ENCODE measurements at regions not wholly inside any gene's neighbourhood (a gene's known extent, or its start where the extent isn't known, plus 50 kb on each side); places are given as distances from the start of the nearest gene placed in this dataset.
"Not testable (repeated sequence)": the region's sequence is repeated elsewhere in the genome, so short reads cannot be mapped to it uniquely, and the experiment has no call there.

DNA sequence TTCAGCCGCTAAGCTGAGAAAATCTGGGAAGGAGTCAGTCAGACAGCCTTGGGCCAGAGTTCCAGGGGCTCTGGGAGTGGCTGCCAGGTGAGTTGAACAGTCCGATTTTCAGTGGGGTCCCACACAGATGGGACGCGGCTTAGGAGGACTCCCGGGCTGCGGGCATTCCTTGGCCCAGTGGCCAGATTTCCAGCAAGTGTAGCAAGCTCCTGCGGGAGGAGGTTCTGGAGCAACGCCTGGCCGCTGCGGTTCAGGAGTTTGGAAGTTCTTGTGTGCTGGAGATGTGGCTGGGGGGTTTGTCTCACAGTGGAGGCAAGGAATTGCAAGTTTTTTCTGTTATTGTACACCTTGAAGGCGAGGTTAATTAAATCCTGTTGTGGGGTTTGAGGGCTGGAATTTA lies 1020.1 kb upstream of the MANEA start:
- not testable (repeated sequence) for DNase-seq (ENCODE audit: extremely low read depth, low read depth, low spot score)

DNA sequence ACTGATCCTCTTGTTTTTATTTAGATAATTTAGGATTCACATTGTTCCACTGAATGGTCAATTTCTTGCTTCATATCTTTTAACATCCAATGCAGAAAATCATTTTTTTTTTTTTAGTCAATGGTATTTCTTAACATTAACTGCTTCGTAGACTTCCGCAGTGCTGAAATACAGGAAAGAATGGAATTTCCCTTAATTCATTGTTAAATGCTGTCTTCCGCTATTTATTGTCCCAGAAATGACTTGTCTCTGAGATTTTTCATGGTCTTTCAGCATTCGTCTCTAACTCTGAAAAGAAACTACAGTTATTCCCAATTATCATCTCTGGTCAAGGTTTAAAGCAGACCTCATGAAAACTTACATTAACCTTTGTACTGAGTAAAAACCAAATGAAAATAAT lies 1029.1 kb upstream of the MANEA start:
- peak; percentile 50 for DNase-seq (ENCODE audit: extremely low read depth, low read depth, low spot score)

DNA sequence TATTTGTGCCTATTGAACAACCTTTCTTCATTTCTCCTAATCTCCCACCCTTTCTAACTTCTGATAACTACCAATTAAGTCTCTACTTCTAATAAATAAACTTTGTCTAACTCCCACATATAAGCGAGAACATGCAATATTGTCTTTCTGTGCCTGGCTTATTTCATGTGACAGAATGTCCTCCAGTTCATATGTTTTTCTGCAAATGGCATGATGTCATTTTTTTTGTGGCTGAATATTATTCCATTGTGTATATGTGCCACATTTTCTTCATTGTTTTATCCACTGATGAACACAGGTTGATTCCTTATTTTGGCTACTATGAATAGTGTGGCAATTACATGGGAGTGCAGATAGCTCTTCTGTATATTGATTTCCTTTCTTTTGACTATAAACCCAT lies 1041.5 kb upstream of the MANEA start:
- no peak for DNase-seq (ENCODE audit: extremely low read depth, low read depth, low spot score)

DNA sequence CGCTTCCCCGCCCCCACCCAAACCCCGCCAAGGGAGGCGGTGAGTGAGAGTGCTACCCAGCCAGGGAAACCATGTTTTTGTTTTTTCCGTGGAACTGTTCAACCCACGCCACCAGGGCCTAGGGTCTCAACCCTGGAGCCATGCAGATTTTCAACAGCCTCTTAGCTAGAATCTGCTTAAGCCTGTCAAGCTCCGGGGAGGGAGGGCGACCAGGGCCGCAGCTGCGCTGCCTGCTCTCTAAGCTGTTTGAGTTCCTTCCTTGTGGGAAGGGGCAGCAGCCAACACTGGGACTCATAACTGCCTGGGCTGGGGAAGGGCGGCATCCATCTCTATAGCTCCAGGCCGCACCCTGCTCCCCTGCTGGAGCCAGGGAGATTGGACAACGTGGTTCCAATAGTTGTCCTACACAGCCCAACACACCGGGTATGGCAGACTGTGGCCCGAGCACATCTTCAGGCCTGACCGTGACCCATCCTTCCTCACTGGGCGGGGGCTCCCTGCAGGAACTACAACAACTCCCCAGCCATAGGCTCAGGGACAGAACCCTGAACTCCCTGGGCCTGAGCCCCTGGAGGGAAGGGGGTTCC lies 1065.7 kb upstream of the MANEA start:
- DNase-seq (ENCODE audit: extremely low read depth, low read depth, low spot score), result no peak

- DNase-seq (ENCODE audit: extremely low read depth, low read depth, low spot score), result no peak
These were observed 1066.5 kb upstream of the MANEA start for GRCh38 chr6:94510877-94511276.

DNA sequence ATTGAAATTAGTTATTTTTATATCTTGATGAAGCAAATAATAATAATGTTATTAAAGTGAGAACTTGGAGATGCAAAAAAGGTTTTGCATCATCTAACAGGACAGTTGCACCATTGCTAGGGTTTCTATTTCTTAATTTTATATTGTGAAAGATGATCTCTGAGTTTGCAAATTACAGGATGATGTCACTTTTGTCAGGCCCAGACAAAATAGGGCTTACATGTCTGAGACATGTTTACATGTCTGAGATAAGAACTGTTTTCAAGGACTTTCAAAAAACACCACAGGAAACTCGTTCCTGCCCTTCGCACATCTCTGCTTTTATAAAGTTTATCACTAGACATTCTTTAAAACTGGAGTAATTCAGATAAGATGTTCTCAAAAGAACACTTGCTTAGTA lies 1075.8 kb upstream of the MANEA start:
- no peak for DNase-seq (ENCODE audit: extremely low read depth, low read depth, low spot score)

DNA sequence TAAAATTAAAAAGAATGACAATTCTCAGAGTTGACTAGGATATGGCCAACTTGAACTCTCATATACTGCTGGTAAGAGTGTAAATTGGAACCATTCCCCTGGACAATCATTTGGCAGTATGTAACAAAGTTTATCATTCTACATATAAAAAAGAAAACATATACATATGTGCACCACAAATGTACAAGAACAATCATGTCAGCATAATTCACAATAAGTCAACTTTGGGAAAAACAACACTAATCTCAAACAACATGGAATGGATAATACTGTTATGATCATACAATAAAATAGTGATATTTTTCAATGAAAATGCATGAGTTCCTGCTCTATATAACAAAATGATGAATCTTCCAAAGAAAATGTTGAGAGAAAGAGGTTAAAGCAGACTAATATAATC lies 1078.7 kb upstream of the EPHA7 start:
- no peak for DNase-seq (ENCODE audit: extremely low read depth, low read depth, low spot score)

GRCh38 chr6:94494500-94494899 lies 1075.1 kb upstream of the EPHA7 start:
- DNase-seq (ENCODE audit: extremely low read depth, low read depth, low spot score), result no peak

GRCh38 chr6:94487371-94487770 lies 1068.0 kb upstream of the EPHA7 start:
- DNase-seq (ENCODE audit: extremely low read depth, low read depth, low spot score), result no peak

GRCh38 chr6:94478133-94479005 lies 1059.0 kb upstream of the EPHA7 start:
- no peak for DNase-seq (ENCODE audit: extremely low read depth, low read depth, low spot score)

- no peak for DNase-seq (ENCODE audit: extremely low read depth, low read depth, low spot score)
These were observed 1049.5 kb upstream of the EPHA7 start for GRCh38 chr6:94468830-94469229.

DNA sequence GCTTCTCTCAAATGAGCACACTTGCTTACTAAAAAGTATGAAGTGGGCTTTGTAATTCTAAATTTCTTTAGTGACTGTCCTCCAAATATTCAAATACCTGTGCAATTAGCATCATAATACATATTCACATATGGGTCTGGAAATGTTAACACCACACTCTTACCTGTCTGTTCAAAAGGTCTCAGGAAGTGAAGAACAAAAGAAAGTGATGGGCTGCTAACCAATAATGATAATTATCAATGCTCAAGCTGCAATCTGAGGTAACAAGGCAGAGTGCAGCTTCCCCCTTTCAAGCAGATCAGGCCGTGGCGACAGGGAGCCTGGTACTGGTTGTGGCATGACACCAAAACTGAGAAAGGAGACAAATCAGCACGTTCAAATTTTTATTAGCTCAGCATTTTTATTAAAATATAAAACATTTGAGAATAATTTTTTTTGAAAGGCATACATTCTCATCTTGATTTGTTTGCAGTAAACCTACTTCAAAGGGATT lies 1044.7 kb upstream of the EPHA7 start:
- DNase-seq (ENCODE audit: extremely low read depth, low read depth, low spot score), result no peak

- no peak for DNase-seq (ENCODE audit: extremely low read depth, low read depth, low spot score)
These were observed 1043.9 kb upstream of the EPHA7 start for GRCh38 chr6:94463306-94463705.

GRCh38 chr6:94462231-94462630 lies 1042.9 kb upstream of the EPHA7 start:
- DNase-seq (ENCODE audit: extremely low read depth, low read depth, low spot score), result no peak

DNA sequence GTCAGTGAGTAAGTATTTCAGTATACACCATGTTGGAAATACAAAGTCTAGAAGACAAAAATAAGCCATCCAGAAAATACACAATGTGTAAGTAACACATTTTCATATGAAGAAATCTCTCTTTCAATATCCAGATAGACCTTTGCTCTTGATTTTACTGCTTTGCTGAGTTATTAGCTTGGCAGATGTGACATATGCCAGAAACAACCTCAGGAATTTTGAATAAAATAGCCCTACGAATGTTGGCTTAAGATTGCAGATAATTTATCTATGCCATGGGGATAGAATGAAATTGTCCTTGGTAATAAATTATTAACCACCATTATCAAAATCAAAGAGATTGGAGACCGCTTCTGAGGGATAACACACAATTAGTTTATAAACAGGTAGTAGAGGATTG lies 1036.9 kb upstream of the EPHA7 start:
- no peak for DNase-seq (ENCODE audit: extremely low read depth, low read depth, low spot score)

DNA sequence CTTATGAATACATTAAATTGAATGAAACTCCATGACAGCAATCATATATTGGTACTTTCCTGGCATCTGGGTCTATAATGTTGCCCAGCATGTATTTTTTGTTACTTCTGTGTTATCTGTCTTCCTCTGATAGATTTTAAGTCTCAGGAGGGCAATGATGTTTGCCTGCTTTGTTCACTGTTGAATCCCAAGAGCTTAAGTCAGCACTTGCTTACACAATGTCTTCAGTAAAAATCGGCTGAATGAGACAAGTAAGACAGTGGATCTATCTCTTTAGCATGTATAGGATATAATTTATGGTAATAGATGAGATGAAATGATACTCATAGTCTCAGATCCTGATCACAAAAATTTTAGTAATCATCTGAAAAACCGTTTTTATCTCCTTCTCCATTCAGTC lies 1034.9 kb upstream of the EPHA7 start:
- DNase-seq (ENCODE audit: extremely low read depth, low read depth, low spot score), result no peak

- no peak for DNase-seq (ENCODE audit: extremely low read depth, low read depth, low spot score)
These were observed 1026.8 kb upstream of the EPHA7 start for GRCh38 chr6:94446120-94446519.

DNA sequence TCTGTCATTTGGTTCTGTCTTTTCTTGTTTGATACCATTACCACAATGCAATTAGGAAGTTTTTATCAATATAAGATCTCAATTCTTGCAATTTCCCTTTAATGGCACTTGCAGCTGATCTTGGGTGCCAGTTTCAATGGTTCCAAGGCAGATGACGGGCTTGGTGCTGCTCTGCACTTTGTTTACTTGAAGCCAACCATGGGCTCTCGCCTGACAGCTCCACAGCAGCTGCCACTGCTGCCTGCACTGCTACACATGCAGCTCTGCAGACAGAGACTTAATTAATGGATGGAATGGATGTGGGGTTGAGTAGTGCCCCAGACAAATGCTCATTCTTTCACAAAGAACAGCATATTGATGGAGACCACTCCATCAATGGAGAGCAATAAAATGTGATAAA lies 1024.3 kb upstream of the EPHA7 start:
- DNase-seq (ENCODE audit: extremely low read depth, low read depth, low spot score), result no peak

DNA sequence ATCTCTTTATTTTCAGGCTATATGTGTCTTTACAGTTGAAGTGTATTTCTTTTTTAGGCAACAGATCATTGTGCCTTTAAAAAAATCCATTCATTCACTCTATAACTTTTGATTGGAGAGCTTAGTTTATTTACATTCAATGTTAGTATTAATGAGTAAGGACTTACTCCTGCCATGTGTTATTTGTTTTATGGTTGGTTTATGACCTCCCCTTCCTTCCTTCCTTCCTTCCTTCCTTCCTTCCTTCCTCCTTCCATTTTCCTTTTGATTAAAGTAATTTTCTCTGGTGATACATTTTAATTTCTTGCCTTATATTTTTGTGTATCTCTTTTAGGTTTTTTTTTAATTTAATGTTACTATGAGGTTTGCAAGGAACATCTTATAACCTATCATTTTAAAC lies 1005.3 kb upstream of the EPHA7 start:
- no peak for DNase-seq (ENCODE audit: extremely low read depth, low read depth, low spot score)

DNA sequence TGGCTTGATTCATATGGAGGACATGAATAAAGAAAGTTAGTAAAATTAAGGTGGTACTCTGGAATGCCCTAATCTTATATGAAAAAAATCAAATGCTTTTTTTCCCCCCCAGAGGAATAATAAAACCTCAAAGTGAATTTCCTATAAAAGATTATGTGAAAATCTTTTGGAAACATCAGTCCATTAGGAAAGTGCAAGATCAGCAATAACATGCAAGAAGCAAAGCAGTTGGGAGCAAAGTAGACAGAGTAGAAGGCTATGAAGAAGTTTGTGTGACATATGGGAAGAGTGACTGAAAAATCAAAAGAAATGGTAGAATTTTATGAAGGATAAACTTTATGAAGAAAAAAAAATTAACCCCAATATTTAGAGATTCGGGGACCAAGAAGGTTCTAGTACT lies 998.0 kb upstream of the EPHA7 start:
- DNase-seq (ENCODE audit: extremely low read depth, low read depth, low spot score), result no peak

GRCh38 chr6:94414041-94414440 lies 994.7 kb upstream of the EPHA7 start:
- no peak for DNase-seq (ENCODE audit: extremely low read depth, low read depth, low spot score)

DNA sequence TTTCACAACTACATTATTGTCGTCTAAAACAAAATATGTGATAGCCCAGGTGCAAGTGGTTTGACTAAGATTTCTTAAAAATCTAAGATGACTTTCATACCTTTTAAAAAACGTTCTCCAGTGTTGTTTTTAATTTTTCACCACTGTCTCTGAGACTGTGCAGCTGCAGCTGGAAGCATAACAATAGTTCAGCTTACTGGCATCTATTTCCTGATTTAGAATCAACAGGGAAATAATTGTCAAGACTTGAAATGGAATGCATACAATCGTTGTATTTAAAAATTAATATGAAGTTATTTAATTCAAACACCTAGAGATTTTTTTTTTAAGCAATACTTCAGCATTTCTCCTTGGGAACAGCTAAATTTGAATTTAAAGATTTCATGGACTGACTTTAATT lies 982.0 kb upstream of the EPHA7 start:
- no peak for DNase-seq (ENCODE audit: extremely low read depth, low read depth, low spot score)

Data from glomerular endothelial cell (primary cell).